Astrocyte (in vitro differentiated cells and primary cell): ENCODE measurements at regions not wholly inside any gene's neighbourhood (a gene's known extent, or its start where the extent isn't known, plus 50 kb on each side); places are given as distances from the start of the nearest gene placed in this dataset.

Experiments
- EZH2 ChIP-seq: IDR thresholded peaks from 2 replicates; pipeline ENCODE4 v1.6.1; 2012; ENCODE audit warnings: mild to moderate bottlenecking, low read length, inconsistent platforms; ENCODE audit not compliant: insufficient read depth
- TF ChIP-seq, protein P1 (sequence below): IDR thresholded peaks from 2 replicates; pipeline ENCODE4 v1.5.1; 2011; ENCODE audit warnings: low read depth, mild to moderate bottlenecking, inconsistent platforms, low read length, moderate library complexity; ENCODE audit not compliant: insufficient read depth

DNA sequence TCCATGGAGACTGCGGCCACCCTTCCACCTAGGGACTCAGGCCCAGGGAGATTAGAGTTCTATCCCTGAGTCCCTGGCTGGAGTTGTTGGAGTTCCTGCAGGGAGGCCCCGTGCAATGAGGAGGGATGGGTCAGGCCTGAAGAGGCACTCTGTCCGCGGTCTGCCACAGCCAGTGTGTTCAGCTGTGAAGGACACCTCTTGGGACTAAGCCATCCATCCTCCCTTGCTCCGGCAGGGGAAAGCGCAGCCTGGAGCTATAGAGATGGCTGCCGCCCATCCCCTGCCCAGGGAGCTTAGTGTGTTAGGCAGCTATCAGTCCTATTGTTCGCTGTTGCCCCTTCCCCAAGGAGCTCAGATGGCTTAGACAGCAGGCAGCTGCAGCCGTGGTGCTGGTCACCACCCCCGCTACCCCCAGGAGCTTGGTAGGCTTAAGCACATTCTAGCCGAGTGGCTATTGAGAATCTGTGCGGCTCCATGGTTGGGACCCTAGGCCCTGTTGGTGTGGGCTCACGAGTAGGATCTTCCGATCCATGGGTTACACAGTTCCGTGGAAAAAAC, 141.3 kb downstream of the CYB561 start:
- TF ChIP-seq, protein P1, sequence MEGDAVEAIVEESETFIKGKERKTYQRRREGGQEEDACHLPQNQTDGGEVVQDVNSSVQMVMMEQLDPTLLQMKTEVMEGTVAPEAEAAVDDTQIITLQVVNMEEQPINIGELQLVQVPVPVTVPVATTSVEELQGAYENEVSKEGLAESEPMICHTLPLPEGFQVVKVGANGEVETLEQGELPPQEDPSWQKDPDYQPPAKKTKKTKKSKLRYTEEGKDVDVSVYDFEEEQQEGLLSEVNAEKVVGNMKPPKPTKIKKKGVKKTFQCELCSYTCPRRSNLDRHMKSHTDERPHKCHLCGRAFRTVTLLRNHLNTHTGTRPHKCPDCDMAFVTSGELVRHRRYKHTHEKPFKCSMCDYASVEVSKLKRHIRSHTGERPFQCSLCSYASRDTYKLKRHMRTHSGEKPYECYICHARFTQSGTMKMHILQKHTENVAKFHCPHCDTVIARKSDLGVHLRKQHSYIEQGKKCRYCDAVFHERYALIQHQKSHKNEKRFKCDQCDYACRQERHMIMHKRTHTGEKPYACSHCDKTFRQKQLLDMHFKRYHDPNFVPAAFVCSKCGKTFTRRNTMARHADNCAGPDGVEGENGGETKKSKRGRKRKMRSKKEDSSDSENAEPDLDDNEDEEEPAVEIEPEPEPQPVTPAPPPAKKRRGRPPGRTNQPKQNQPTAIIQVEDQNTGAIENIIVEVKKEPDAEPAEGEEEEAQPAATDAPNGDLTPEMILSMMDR = no peak
- TF ChIP-seq EZH2 = no peak
